Muscle layer of duodenum (tissue), 2 donors: ENCODE measurements at regions not wholly inside any gene's neighbourhood (a gene's known extent, or its start where the extent isn't known, plus 50 kb on each side); places are given as distances from the start of the nearest gene placed in this dataset.

Experiments
- H3K27ac ChIP-seq: one replicate; pipeline ENCODE4 v1.7.0; 2013; ENCODE audit warnings: mild to moderate bottlenecking, low read length
- H3K27me3 ChIP-seq: one replicate; pipeline ENCODE4 v1.7.0; 2013; ENCODE audit warnings: low read depth, mild to moderate bottlenecking, control low read depth, low read length
- H3K36me3 ChIP-seq, 2 donors: one replicate each; pipeline ENCODE4 v1.7.0; 2013; ENCODE audit warnings: low read length in 2 of 2, control low read depth in 1 of 2, mild to moderate bottlenecking in 1 of 2; ENCODE audit not compliant: insufficient read depth in 2 of 2, control insufficient read depth in 1 of 2
- H3K4me1 ChIP-seq, 2 donors: one replicate each; pipeline ENCODE4 v1.7.0; 2013; ENCODE audit warnings: low read length in 2 of 2, mild to moderate bottlenecking in 2 of 2, control low read depth in 1 of 2, moderate library complexity in 1 of 2; ENCODE audit not compliant: insufficient read depth in 2 of 2, control insufficient read depth in 1 of 2
- H3K4me3 ChIP-seq, 2 donors: one replicate each; pipeline ENCODE4 v1.7.0; 2013; ENCODE audit warnings: low read length in 2 of 2, low read depth in 1 of 2, mild to moderate bottlenecking in 1 of 2
- H3K9me3 ChIP-seq, 2 donors: one replicate each; pipeline ENCODE4 v1.7.0; 2013; ENCODE audit warnings: low read length in 2 of 2, control low read depth in 1 of 2, mild to moderate bottlenecking in 1 of 2; ENCODE audit not compliant: control insufficient read depth in 1 of 2
- donor health status: healthy.

GRCh38 chr5:5710471-5710870, 288.0 kb downstream of the ICE1 start:
- H3K36me3 ChIP-seq, result no peaks in the 10 kb centered on the region
- H3K4me3 ChIP-seq, result no peak overlapping the region
- no peak overlapping the region for H3K27ac ChIP-seq
- no peaks in the 10 kb centered on the region for H3K9me3 ChIP-seq
- no peaks in the 10 kb centered on the region for H3K27me3 ChIP-seq
- H3K4me1 ChIP-seq, result no peaks in the 10 kb centered on the region

DNA sequence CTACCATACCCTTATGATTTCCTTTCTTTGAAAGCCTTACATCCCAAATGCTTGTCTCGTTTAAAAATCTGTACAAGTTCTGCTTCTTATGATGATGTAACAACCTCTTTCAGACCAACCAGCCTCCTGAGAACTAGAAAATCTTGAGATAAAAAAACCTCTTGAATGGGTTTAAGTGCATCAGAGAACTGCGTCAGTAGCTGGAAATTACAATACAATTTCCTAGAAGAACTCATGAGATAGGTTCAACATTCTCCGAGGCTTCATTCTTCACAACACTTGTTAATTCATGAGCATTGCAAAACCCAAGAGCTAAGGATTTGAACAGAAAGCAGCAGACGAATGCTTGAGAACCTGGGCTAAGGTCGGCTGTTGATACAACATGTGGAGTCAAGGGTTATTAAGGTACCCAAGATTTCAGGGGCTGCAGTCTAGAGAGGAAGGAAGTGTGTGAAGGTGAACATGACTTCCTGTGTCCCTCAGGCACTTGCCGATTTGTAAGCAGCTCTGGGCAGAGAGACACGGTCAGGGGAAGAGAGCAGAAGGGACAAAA, 286.0 kb downstream of the ICE1 start:
- H3K4me3 ChIP-seq, result no peak overlapping the region
- H3K36me3 ChIP-seq, result no peaks in the 10 kb centered on the region
- H3K4me1 ChIP-seq, result no peaks in the 10 kb centered on the region
- H3K9me3 ChIP-seq, result no peaks in the 10 kb centered on the region
- no peaks in the 10 kb centered on the region for H3K27me3 ChIP-seq
- no peak overlapping the region for H3K27ac ChIP-seq

DNA sequence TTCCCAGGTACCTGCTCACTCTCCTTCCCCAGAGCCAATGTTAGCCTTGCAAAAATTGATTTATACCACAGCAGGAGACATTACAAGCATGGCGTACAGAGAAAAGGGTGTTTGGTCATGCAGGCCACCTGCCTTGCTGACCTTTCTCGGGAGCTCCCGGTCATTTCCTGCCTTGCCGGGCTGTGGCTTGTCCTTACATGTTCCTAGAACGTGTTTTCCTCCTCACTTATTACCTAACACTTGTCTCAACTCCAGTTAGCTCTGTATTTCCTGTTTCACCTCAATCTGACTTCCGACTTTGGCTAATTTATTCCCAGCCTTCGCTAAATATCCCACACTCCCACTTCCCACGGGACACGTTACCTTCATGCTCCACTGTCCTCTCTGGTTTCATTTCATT, 282.5 kb downstream of the ICE1 start:
- H3K27ac ChIP-seq, result no peak overlapping the region
- H3K4me1 ChIP-seq, result no peaks in the 10 kb centered on the region
- H3K27me3 ChIP-seq, result no peaks in the 10 kb centered on the region
- no peaks in the 10 kb centered on the region for H3K36me3 ChIP-seq
- H3K4me3 ChIP-seq, result no peak overlapping the region
- H3K9me3 ChIP-seq, result no peaks in the 10 kb centered on the region

GRCh38 chr5:5704352-5704751, 281.9 kb downstream of the ICE1 start:
- no peaks in the 10 kb centered on the region for H3K27me3 ChIP-seq
- no peaks in the 10 kb centered on the region for H3K36me3 ChIP-seq
- H3K9me3 ChIP-seq, result no peaks in the 10 kb centered on the region
- H3K4me1 ChIP-seq, result no peaks in the 10 kb centered on the region
- no peak overlapping the region for H3K27ac ChIP-seq
- no peak overlapping the region for H3K4me3 ChIP-seq

GRCh38 chr5:5702934-5703333, 280.5 kb downstream of the ICE1 start:
- Histone ChIP-seq H3K4me3 (no peak overlapping the region), H3K4me1 (no peaks in the 10 kb centered on the region), H3K27me3 (no peaks in the 10 kb centered on the region), H3K36me3 (no peaks in the 10 kb centered on the region), H3K9me3 (no peaks in the 10 kb centered on the region), H3K27ac (no peak overlapping the region)

DNA sequence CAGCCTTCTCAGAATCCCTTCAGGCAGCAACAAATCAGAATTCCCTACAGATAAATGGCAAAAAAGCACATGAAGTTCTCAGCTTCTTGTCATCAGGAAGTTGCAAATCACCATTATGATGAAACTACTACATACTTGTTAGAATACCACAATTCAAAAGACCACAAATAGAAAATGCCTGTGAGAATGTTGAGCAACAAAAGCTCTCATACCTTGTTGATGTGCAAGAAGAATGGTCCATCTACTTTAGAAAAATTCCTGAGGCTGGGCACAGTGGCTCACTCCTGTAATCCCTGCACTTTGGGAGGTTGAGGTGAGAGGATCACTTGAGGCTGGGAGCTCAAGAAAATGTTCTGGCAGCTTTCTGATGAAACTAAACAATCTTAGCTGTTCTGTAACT, 278.1 kb downstream of the ICE1 start:
- H3K9me3 ChIP-seq, result no peaks in the 10 kb centered on the region
- no peaks in the 10 kb centered on the region for H3K36me3 ChIP-seq
- no peaks in the 10 kb centered on the region for H3K27me3 ChIP-seq
- H3K27ac ChIP-seq, result no peak overlapping the region
- H3K4me1 ChIP-seq, result no peaks in the 10 kb centered on the region
- no peak overlapping the region for H3K4me3 ChIP-seq

GRCh38 chr5:5699062-5699461, 276.6 kb downstream of the ICE1 start:
- no peaks in the 10 kb centered on the region for H3K27me3 ChIP-seq
- H3K36me3 ChIP-seq, result no peaks in the 10 kb centered on the region
- no peaks in the 10 kb centered on the region for H3K4me1 ChIP-seq
- H3K4me3 ChIP-seq, result no peak overlapping the region
- no peak overlapping the region for H3K27ac ChIP-seq
- no peaks in the 10 kb centered on the region for H3K9me3 ChIP-seq

- H3K27ac ChIP-seq, result no peak overlapping the region
- no peaks in the 10 kb centered on the region for H3K4me1 ChIP-seq
- no peak overlapping the region for H3K4me3 ChIP-seq
- H3K27me3 ChIP-seq, result no peaks in the 10 kb centered on the region
- no peaks in the 10 kb centered on the region for H3K36me3 ChIP-seq
- no peaks in the 10 kb centered on the region for H3K9me3 ChIP-seq
Measured at GRCh38 chr5:5695266-5695665, 272.8 kb downstream of the ICE1 start.

- no peak overlapping the region for H3K4me3 ChIP-seq
- peaks cover 0 to under 1% of the 10 kb centered on the region in 2 donors for H3K9me3 ChIP-seq
- no peaks in the 10 kb centered on the region for H3K36me3 ChIP-seq
- H3K4me1 ChIP-seq, result no peaks in the 10 kb centered on the region
- no peak overlapping the region for H3K27ac ChIP-seq
- no peaks in the 10 kb centered on the region for H3K27me3 ChIP-seq
Measured at GRCh38 chr5:5688925-5689310, 266.4 kb downstream of the ICE1 start.

DNA sequence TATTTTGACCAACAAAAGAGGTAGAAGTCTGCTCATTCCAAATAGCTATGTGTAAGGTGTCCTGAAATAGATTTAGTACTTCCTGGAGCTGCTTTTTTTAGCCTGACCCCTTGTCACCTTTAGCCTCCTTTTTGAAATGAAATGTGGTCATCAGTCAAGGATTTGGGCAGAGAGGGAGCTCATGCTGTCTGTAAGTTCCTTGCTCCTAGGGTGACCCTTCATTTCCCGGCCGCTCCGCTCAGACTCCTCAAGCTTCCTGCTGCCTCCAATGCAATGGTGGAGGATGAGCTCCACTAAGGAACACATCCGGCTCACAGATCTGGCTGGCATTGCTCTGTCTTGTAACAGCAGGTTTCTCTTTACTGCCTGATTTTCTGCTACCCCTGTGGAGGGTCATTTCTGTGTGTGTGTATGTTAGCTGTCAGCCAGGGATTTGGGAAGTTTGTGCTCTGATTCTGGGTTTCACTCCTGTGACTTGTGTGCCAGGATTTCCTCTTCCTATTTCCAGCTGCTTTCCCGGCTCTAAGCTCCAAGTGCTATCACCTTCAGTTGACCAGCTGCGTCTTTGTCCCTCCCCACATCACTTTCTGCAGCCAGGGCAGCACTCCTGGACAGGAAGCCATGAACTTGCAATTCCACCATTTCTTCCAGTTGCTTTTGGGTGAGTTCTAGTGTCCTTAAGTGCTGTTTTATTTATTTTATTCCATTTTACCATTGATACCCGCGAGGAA, 265.9 kb downstream of the ICE1 start:
- Histone ChIP-seq H3K4me3 (no peak overlapping the region), H3K27ac (no peak overlapping the region), H3K27me3 (no peaks in the 10 kb centered on the region), H3K36me3 (no peaks in the 10 kb centered on the region), H3K9me3 (peaks cover 0 to 5% of the 10 kb centered on the region in 2 donors), H3K4me1 (no peaks in the 10 kb centered on the region)

GRCh38 chr5:5687113-5687512, 264.6 kb downstream of the ICE1 start:
- Histone ChIP-seq H3K9me3 (peaks cover 0 to 5% of the 10 kb centered on the region in 2 donors), H3K36me3 (no peaks in the 10 kb centered on the region), H3K4me3 (no peak overlapping the region), H3K4me1 (no peaks in the 10 kb centered on the region), H3K27me3 (no peaks in the 10 kb centered on the region), H3K27ac (no peak overlapping the region)

GRCh38 chr5:5686356-5686755, 263.9 kb downstream of the ICE1 start:
- Histone ChIP-seq H3K4me3 (no peak overlapping the region), H3K27me3 (no peaks in the 10 kb centered on the region), H3K9me3 (peaks cover 0 to 5% of the 10 kb centered on the region in 2 donors), H3K4me1 (no peaks in the 10 kb centered on the region), H3K27ac (no peak overlapping the region), H3K36me3 (no peaks in the 10 kb centered on the region)
